DMS53 treated with DMSO at 0.1 percent for 48 hours (cell line): ENCODE measurements at regions not wholly inside any gene's neighbourhood (a gene's known extent, or its start where the extent isn't known, plus 50 kb on each side); places are given as distances from the start of the nearest gene placed in this dataset.
"Not testable (repeated sequence)": the region's sequence is repeated elsewhere in the genome, so short reads cannot be mapped to it uniquely, and the experiment has no call there.

Experiments
- DNase-seq: peaks from one replicate; lab custom pipeline; 2025; ENCODE audit not compliant: unreplicated experiment; lab: John Stamatoyannopoulos, UW

DNA sequence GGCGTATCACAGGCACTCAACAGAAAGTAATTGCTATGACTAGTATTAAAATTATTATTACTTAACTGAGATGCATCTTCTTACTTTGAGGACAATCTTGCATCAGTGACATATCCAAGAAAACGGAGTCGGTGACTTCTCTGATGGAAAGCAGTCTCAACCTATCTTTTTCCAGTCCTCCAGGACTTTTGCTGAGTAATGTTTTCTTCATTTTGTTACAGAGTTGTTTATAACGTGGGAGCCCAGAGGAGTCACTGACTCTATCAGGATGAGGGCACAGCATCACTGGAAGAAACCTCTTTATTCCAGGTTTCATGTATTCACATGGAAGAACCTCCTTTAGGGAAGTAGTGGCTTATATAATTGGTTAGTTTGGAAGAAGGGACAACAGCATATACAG, 51.5 kb upstream of the MELK start:
- no peak for DNase-seq

DNA sequence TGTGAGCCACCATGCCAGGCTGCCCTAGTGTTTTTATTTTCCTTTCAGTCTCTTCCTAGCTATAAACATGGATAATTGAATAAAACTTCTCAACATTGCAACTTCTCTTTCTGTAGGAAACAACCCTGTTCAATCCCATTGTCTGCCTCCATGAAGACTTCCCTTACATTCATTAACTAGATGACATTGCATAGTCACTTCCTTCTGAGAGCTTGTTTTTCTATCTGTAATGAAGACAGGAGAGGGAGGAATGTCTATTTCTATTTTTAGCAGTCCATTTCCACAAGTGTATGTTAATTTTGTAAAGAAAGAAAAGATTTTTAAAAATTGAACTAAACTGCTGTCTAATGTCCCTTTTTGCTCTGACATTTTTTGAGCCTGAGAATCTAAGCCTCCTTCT, 55.6 kb upstream of the MELK start:
- no peak for DNase-seq

DNA sequence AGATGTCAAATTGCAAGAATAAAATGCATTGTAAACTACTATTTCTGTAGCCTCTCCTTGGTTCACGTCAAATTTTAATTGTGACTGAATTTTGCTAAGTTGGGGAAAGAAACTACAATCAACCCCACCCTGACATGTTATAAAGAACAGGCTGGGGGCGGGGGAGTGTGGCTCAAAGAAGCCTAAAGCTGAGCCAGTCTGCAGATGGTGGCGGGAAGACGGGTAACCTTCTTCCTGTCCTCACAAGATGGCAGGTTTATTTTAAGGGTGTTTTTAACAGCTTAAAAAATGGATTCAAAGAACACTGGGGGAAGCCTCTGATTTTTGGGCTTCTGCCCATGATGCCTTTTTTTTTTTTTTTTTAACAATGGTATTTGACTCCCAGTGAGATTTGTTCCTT, 68.5 kb upstream of the MELK start:
- DNase-seq: no peak

DNA sequence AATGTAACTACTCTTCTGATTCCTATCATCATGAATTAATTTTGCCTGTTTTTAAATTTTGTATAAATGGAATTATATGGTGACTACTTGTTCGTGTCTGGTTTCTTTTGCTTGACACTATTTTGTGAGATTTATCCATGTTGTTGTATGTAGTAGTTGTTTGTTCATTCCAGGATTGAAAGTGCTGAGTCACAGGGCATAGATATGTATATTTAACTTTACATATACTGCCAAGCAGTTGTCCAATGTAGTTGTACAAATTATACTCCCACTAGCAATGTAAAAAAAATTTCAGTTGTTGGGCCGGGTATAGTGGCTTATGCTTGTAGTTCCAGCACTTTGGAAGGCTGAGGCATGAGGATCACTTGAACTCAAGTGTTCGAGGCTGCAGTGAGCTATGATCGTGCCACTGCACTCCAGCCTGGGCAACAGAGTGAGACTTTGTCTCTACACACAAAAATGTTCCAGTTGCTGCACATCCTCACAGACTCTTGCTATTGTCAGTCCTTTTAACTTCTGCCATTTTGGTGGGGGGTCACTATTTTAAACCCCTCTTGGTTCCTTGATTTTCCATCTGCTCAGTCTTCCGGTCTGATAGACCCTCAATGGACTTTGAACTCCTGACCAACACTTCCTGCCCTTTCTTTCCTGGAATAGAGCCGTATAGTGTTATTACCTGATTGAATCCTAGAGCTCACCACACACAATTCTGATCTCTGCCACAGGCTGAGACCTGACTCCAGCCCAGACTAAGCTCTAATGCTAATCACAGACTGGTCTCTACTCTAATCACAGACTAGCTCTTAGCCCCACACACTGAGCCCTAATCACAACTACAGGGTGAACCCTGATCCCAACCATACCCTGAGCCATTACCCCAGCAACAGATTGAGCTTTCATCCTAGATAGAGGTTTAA, 69.3 kb upstream of the MELK start:
- no peak for DNase-seq

DNA sequence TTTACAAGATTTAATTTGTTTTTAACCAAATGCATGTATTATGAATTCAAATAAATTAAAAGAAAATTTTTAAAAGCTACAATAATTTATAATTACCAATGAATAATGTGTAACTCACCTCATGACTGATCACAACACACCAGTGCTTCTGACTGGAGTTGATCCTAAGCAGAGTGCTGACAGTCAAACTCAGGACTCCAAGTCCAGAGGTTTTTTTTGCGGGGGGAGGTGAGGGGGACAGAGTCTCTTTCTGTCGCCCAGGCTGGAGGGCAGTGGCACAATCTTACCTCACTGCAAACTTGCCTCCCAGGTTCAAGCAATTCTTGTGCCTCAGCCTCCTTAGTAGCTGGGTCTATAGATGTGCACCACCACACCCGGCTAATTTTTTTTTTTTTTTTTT, 71.0 kb upstream of the MELK start:
- no peak for DNase-seq

DNA sequence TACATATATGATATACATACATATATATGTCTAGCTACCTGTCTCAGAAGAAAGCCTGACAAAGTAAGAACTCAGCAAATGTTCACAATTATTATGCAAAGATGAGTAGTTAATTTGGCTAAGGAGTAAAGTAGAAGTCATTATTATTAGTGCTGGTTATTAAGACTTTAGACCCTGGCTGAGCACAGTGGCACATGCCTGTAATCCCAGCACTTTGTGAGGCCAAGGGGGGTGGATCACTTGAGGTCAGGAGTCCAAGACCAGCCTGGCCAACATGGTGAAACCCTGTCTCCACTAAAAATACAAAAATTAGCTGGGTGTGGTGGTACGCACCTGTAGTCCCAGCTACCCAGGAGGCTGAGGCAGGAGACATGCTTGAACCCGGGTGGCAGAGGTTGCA, 71.8 kb upstream of the MELK start:
- DNase-seq: not testable (repeated sequence)

DNA sequence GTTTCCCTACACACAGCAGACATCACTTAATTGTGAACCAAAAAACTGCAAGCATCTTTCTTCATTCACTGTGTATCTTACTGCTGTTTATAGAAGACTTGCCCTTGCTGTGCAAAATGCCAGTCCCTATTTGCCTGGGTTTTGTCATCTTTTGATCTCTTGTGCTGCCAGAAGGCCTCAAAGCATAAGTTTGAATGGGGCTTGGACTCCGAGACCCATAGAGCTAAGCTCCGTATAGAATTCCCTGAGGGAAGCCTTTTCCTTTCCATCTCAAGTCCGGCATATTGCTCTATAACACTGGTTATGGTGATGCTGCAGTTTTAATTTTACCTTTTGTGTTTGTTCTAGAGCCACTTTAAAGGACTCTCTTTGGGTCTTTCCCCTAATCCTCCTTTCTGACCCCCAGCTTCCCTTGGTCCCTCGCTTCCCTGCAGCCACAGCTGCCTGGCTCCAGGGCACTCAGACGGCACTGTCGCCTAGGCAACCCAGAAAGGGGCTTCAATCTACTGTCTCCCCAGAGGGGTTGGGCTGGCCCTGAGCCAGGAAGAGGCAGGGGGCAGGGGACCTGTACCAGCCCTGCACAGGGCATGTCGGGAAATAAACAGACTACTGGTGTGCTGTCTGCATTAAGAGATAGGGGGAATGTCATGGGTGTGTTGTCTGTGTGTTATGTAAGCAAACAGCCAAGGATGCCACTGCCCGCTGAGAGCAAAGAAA, 73.4 kb upstream of the MELK start:
- DNase-seq: no peak

DNA sequence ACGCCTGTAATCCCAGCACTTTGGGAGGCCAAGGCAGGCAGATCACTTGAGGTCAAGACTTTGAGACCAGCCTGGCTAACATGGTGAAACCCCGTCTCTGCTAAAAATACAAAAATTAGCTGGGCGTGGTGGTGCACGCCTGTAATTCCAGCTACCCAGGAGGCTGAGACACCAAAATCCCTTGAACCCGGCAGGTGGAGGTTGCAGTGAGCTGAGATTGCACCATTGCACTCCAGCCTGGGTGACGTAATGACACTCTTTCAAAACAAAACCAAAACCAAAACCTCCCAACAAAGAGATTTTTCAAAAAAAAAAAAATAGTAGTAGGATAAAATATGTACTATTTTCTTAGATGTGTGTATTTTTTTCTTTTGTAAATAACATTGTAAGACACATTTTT, 79.1 kb upstream of the MELK start:
- DNase-seq: not testable (repeated sequence)

DNA sequence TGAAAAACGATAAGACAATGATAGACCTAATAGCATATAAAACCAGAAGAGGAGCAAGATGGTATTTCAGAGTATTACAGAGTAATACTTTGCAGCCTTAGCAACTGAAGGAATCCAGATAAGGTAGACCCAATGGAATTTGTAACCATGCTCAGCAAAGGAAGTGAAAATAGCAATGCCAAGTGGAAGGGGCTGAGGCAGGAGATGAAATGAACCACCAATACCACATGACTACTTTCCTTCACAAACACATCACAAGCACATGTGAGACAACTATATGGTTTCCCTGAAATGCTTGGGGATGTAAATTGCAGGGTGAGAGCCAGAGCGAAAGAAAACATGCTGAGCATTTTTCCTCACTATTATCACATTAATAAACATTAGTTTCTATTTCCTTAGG, 79.8 kb upstream of the MELK start:
- no peak for DNase-seq

DNA sequence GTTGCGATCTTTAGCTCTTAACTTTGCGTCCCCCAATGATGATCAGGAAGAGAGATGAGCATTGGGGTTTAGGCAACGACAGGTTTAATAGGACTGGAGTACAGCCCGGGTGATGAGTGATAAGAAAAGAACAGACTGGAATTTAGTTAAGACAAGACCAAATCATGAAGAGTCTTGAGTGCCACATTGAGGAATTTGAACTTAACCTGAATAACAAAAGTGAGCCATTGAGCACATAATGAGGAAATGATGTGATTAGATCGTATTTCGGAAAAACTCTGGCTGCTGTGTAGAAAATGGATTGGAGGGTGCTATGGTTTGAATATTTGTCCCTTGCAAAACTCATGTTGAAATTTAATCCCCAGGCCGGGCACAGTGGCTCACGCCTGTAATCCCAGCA, 83.2 kb upstream of the MELK start:
- no peak for DNase-seq

DNA sequence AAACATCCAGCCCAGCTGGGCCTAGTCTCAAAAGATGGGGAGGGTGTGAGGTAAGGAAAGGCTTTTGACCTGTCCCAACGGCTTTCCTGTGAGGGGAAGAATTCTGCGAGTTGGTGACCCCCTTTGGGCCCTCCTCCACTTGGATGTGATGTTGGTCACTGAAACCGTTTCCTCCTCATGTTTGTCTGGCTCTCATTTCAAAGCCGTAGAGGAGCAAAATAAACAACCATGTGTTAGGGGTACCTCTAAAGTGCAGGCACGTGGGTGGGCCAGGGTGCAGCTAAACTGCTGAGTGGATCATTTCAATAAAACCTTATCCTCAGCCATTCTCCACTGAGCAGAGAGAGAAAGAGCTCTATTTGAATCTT, 84.3 kb upstream of the MELK start:
- no peak for DNase-seq

DNA sequence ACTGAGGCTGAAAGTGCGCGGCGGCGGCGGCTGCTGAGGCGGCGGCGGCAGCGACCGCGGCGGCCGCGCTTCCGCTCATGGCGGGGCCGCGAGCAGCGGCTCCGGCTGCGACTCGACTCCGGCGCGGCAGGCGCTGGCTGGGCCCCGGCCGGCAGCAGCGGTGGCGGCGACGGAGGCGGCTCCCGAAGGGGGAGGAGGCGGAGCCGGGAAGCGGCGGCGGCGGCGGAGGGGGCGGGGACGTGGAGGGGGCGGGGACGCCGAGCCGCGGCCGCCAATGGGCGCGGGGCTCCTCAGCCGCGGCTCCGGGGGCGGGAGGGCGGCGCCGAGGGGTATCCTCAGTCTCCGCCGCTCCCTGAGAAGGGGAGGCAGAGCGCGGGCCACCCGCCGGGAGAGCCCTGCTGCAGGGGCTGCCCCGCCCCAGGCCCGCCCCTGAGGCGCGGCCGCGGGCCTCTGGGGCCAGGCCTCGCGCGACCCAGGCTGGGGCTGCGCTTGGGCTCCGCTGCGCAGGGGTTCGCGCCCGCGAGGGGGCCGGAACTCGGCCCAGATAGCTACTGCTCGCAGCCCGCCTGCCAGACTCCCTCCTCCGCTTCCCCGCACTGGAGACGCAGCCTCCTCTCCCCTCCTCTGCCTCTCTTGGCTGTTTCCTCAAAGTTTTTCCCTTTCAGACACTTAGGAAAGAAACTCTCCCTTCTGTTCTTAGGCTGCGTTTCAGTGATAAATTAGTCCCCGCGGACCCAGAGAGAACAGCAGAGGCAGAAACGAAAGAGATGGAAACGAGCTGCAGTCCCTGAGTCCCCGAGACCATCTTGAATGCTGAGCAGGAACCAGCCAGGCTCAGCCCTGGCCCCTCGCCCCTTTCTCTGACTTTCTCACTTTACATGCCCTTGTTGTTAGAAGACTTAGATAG, 85.0 kb upstream of the MELK start:
- DNase-seq: peak; percentile 68

DNA sequence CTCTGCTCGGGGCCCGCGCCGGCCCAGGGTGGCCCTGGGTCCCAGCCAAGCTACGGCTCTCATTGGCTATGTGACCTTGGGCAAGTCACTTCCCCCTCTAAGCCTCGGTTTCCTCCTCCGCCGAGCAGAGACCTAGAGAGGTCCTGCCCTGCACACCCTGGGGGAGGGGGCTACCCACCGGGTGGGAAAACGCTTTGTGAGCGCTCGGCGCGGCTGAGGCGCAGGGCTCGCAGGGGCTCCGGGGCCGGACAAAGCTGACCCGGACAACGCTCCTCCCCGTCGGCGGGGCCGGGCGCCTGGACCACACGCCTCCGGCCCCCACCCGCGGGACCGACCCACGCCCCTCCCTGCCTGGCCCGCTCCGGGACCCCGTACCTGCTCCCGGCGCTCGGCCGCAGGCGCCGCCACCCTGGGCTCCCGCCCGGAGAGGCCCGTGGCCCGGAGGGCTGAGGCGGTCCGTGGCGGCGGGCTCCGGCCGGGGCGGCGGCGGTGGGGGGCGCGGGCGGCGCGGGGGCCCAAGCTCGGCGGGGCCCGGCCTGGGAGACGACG, 85.7 kb upstream of the MELK start:
- DNase-seq: no peak

DNA sequence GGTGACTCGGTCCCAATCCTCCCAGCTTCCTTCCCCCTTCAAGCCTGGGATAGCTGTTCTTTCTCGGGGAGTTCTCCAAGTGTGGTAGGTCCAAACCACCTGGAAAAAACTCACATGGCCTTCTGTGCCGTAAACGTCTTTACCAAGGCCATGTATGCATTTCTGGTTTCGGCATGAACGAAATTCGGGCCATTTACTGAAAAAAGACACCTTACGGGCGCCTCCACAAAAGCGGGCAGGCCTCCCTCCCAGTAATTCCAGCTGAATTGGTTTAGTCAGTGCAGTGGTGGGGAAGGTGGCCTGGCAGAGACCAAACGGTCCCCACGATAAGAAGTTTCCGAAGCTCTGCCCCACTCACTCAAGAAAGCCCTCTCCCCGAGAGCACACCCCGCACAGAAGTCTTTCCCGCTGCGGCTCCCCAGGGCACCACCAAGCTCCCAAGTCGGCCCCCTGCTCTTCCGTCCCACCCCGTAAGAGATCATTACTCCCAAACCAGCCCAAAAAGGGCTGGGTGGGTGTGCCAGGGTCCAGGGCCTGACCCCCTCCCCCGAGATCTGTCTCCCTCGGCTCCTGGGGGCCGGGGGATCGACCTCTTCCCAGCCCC, 86.3 kb upstream of the MELK start:
- DNase-seq: no peak

DNA sequence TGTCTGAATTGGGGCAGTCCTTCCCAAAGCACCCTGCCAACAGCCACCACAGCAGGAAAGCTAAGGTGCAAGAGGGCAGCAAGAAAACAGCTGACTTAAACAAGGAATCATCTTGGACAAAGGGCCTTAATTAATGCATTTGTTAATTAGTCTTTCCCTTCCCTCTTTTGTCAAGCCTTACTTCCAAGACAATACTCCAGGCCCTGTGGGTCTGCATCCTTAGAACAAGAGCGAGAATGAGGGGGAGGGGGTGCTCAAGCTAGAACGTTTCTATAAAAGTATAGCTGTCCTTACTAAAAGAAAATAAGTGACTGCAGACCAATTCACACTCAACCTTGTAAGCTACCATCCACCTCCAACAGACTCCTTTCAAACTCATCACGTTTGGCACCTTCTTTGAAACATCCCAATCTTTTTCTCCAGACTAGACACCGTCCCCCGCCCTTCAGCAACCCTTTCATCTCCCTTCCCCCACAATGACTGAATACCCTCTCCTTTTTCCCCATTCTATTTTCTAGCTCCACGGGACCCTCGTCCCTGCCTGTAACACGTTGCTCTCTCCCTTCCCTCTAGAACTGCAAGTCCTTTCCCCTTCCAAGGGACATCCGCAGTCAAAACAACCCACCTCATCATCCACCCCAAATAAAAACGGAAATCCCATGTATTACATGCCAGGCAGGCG, 85.7 kb upstream of the RNF38 start:
- DNase-seq: no peak

DNA sequence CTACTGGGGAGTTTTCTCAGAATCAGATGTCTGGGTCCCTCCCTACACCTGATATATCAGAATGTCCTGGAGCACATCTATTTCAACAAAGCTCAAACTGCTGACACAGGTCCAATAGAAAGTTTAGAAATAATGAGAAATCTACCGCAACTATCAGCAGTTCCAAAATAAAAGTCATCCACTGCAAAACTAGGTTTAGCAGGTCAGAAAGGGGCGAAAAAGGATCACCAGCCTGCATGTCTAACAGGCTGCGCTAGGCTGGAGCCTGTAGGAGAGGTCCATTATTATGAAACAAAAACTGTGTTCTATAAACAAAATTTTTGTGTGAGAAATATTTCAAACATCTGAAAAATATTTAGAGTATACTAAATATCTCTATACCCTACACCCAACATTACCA, 84.1 kb upstream of the RNF38 start:
- DNase-seq: no peak

DNA sequence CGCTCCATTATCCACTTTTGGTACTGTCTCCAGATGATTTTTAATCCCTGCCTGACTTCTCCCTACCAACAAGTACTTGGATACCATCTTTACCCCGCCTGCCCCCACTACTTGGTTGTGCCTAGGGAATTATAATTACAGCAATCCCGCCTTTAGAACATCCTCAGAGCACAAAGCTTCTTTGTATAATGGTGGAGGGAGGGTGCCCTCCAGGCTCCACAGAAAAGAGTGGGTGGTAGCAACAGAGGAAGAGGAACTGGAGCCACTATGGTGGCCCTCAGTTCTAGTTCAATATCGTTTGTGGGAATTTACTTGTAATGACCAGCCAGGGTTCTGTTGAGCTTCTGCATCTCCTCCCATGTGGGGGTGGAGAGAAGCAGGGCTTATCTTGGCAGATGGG, 79.0 kb upstream of the RNF38 start:
- no peak for DNase-seq

DNA sequence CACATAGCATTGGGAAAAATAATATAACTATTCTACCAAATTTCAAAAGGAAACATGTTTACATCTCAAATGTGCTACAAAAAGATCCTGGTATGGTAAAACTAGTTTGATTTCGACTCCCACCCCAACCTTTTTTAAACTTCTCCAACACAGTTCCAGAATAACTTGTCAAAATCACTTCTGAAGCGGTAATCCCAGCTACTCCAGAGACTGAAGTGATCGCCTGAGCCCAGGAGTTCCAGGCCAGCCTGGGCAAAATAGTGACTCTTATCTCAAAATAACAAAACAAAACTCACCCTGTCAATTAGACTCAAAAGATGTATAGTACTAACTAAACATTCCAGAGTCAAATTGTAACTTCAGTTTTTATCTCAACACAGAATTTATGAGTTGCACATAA, 71.3 kb upstream of the RNF38 start:
- no peak for DNase-seq

DNA sequence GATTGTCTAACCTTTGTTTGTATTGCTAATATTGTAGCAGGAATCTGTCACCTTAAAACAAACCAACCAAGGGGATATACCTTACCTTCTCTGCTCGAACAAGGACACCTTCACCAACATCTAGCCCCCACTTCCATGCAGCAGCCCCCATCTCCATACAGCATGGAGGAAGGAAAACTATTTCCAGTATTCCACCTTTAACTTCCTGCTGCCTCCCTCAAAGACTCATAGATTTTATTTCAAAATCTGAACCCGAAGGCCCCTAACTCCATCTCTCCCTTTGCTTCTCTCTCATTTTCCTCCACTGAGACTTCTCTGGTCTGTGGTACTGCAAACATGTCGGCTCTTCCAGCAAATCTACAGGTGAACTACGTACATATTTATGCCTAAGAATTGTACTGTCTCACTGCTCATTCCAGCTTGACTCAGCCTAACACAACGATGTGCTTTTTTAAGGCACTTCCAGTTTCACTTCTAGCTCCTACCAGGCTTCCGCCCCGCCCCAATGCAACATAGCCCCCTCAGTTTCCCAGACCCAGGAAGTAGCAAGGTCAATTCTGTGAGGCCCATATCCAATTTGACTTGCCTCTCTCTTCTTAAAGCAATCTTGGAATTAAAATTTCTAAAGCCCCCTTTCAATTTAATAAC, 70.7 kb upstream of the RNF38 start:
- no peak for DNase-seq

DNA sequence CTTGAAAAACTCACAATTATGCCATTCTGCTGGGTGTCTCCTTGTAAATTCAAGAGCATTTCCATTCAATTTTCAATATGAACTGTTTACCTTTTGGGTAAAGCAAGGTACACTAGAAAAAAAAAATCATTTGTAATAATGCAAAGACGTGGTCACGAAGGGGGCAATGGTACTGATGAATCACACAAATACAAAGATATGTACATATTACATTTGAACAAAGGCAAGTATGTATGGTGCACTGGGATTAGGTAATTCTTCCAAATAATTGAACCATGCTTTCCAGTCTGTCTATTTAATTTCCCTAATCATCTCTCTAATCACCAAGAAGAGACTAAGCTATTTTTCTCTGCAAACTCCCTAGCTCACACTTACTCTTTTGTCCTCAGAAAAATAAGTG, 63.4 kb upstream of the RNF38 start:
- no peak for DNase-seq
